ENCODE measurements at regions not wholly inside any gene's neighbourhood (a gene's known extent, or its start where the extent isn't known, plus 50 kb on each side); places are given as distances from the start of the nearest gene placed in this dataset.
"Not testable (repeated sequence)": the region's sequence is repeated elsewhere in the genome, so short reads cannot be mapped to it uniquely, and the experiment has no call there.

GRCh38 chr9:75471549-75472114 lies 383.3 kb downstream of the OSTF1 start:
- no peak overlapping the region for H3K27ac Mint-ChIP-seq
- H3K4me3 Mint-ChIP-seq, result no peak overlapping the region
- no peaks in the 10 kb centered on the region for H3K9me3 Mint-ChIP-seq
- no peak for DNase-seq
- no peaks in the 10 kb centered on the region for H3K27me3 Mint-ChIP-seq
- CTCF ChIA-PET, result interaction anchor here (0.6 kb wide), 1 partner anchor 830 kb away, joined by 3 read pairs; no protein-coding TSS in a partner anchor
- H3K36me3 Mint-ChIP-seq, result no peaks in the 10 kb centered on the region
- no peaks in the 10 kb centered on the region for H3K4me1 Mint-ChIP-seq

DNA sequence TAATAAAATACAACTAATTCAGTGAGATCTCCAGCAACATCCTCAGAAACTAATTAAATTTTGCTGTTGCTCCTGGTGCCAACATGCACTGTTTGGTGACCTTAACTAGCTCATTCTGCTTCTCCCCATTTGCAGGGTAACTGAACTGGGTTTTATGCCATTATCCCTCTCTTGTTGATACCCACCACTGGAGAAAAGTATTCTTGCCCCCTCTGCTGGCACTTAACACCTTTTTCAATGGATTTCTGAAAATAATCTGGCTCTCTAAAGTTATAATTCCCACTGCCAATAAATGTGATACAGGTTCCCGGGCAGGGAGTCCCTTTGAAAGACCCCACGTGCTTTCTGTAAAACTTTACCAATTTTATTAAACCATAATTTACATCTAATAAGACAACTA lies 394.3 kb downstream of the OSTF1 start:
- CTCF ChIA-PET, result no interaction called here
- Mint-ChIP-seq H3K9me3 (no peaks in the 10 kb centered on the region), H3K27ac (no peak overlapping the region), H3K36me3 (no peaks in the 10 kb centered on the region), H3K4me1 (no peaks in the 10 kb centered on the region), H3K4me3 (no peak overlapping the region), H3K27me3 (no peaks in the 10 kb centered on the region)
- no peak for DNase-seq

- no peaks in the 10 kb centered on the region for H3K4me1 Mint-ChIP-seq
- H3K4me3 Mint-ChIP-seq, result no peak overlapping the region
- H3K27me3 Mint-ChIP-seq, result no peaks in the 10 kb centered on the region
- no peak for DNase-seq
- H3K27ac Mint-ChIP-seq, result no peak overlapping the region
- no peaks in the 10 kb centered on the region for H3K9me3 Mint-ChIP-seq
- CTCF ChIA-PET, result no interaction called here
- H3K36me3 Mint-ChIP-seq, result no peaks in the 10 kb centered on the region
Observed at GRCh38 chr9:75483636-75484035, 395.3 kb downstream of the OSTF1 start.

GRCh38 chr9:75487856-75488718 lies 399.8 kb downstream of the OSTF1 start:
- CTCF ChIA-PET, result no interaction called here
- no peak overlapping the region for H3K27ac Mint-ChIP-seq
- H3K27me3 Mint-ChIP-seq, result no peaks in the 10 kb centered on the region
- no peaks in the 10 kb centered on the region for H3K4me1 Mint-ChIP-seq
- no peak for DNase-seq
- H3K9me3 Mint-ChIP-seq, result no peaks in the 10 kb centered on the region
- no peaks in the 10 kb centered on the region for H3K36me3 Mint-ChIP-seq
- H3K4me3 Mint-ChIP-seq, result no peak overlapping the region

GRCh38 chr9:75488719-75489110 lies 400.4 kb downstream of the OSTF1 start:
- Mint-ChIP-seq H3K36me3 (no peaks in the 10 kb centered on the region), H3K4me1 (no peaks in the 10 kb centered on the region), H3K9me3 (no peaks in the 10 kb centered on the region), H3K4me3 (no peak overlapping the region), H3K27ac (no peak overlapping the region), H3K27me3 (no peaks in the 10 kb centered on the region)
- CTCF ChIA-PET, result no interaction called here
- DNase-seq, result no peak

DNA sequence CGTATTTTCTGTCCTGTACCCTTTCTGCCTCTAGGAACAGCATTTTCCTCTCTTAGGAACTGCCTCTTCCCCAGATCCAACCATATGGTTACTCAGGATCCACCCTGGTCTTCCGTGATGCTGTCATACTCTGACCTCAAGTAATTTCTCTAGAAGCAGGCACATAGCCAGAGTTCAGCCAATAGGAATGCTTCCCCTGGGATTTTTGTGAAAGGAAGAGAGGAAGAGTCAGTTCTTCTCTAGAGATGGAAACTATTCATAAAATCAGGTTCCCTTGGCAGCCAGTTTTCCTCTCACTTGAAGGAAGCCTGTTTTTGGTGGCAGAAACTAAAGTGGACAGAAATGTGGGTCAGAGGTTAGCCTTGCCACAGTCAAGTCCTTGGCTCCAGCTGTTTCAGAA lies 400.1 kb upstream of the PCSK5 start:
- H3K27me3 Mint-ChIP-seq, result no peaks in the 10 kb centered on the region
- H3K4me3 Mint-ChIP-seq, result no peak overlapping the region
- CTCF ChIA-PET, result no interaction called here
- no peaks in the 10 kb centered on the region for H3K36me3 Mint-ChIP-seq
- H3K27ac Mint-ChIP-seq, result no peak overlapping the region
- DNase-seq, result no peak
- H3K4me1 Mint-ChIP-seq, result no peaks in the 10 kb centered on the region
- H3K9me3 Mint-ChIP-seq, result no peaks in the 10 kb centered on the region

DNA sequence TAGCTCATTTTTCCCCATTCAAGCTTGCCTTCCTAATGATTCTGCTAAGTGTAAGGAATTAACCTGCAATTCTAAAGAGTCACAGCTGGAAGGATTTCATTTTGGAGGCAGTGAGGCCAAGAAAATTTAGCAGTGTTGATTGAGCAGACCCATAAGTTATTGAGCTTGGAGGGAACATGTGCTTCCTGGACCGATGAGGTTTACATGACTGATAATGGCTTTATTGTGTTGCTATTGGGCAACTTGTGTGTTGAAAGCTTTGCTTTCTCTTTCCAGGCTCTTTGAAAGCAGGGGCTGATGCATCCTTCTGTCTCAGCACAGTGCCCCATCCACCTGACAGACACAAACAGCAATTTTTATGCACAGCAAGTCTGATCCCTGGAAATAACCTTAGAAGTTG lies 398.9 kb upstream of the PCSK5 start:
- Mint-ChIP-seq H3K4me1 (no peaks in the 10 kb centered on the region), H3K27ac (no peak overlapping the region), H3K4me3 (no peak overlapping the region), H3K27me3 (no peaks in the 10 kb centered on the region), H3K36me3 (no peaks in the 10 kb centered on the region), H3K9me3 (no peaks in the 10 kb centered on the region)
- no peak for DNase-seq
- CTCF ChIA-PET, result interaction anchor here (0.7 kb wide), 1 partner anchor 27 kb away, joined by 3 read pairs; no protein-coding TSS in a partner anchor

- H3K4me3 Mint-ChIP-seq, result no peak overlapping the region
- no peak overlapping the region for H3K27ac Mint-ChIP-seq
- H3K9me3 Mint-ChIP-seq, result no peaks in the 10 kb centered on the region
- H3K4me1 Mint-ChIP-seq, result no peaks in the 10 kb centered on the region
- no peaks in the 10 kb centered on the region for H3K36me3 Mint-ChIP-seq
- no peaks in the 10 kb centered on the region for H3K27me3 Mint-ChIP-seq
- CTCF ChIA-PET, result no interaction called here
- no peak for DNase-seq
Observed at GRCh38 chr9:75499812-75500211, 390.7 kb upstream of the PCSK5 start.

DNA sequence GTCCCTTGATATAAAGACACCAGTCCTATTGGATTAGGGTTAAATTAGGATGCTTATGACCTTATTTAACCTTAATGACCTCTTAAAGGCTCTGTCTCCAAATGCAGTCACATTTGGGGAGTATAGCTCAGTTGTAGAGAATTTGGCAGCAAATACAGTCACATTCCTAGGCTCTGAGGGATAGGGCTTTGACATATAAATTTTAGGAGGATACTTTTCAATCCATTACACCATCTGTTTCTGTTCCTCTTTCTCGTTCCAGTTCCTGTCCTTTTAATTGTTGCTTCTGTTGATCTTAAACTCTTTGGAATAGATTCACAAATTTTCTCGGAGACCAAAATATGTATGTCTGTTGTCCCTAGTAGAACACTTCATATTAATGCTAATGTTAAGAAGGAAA lies 390.0 kb upstream of the PCSK5 start:
- DNase-seq, result no peak
- Mint-ChIP-seq H3K4me1 (no peaks in the 10 kb centered on the region), H3K36me3 (no peaks in the 10 kb centered on the region), H3K27me3 (no peaks in the 10 kb centered on the region), H3K4me3 (no peak overlapping the region), H3K9me3 (no peaks in the 10 kb centered on the region), H3K27ac (no peak overlapping the region)
- CTCF ChIA-PET, result no interaction called here

GRCh38 chr9:75500940-75501339 lies 389.5 kb upstream of the PCSK5 start:
- H3K9me3 Mint-ChIP-seq, H3K36me3 Mint-ChIP-seq, DNase-seq, H3K4me3 Mint-ChIP-seq, H3K27me3 Mint-ChIP-seq, CTCF ChIA-PET, H3K4me1 Mint-ChIP-seq, H3K27ac Mint-ChIP-seq: not testable (repeated sequence)

GRCh38 chr9:75504721-75505120 lies 385.8 kb upstream of the PCSK5 start:
- Mint-ChIP-seq H3K9me3 (no peaks in the 10 kb centered on the region), H3K36me3 (no peaks in the 10 kb centered on the region), H3K4me3 (no peak overlapping the region), H3K4me1 (no peaks in the 10 kb centered on the region), H3K27me3 (no peaks in the 10 kb centered on the region), H3K27ac (no peak overlapping the region)
- no peak for DNase-seq
- CTCF ChIA-PET, result no interaction called here

- Mint-ChIP-seq H3K4me3 (no peak overlapping the region), H3K27ac (no peak overlapping the region), H3K9me3 (no peaks in the 10 kb centered on the region), H3K4me1 (no peaks in the 10 kb centered on the region), H3K36me3 (no peaks in the 10 kb centered on the region), H3K27me3 (no peaks in the 10 kb centered on the region)
- CTCF ChIA-PET, result no interaction called here
- no peak for DNase-seq
Observed at GRCh38 chr9:75505654-75506053, 384.8 kb upstream of the PCSK5 start.

DNA sequence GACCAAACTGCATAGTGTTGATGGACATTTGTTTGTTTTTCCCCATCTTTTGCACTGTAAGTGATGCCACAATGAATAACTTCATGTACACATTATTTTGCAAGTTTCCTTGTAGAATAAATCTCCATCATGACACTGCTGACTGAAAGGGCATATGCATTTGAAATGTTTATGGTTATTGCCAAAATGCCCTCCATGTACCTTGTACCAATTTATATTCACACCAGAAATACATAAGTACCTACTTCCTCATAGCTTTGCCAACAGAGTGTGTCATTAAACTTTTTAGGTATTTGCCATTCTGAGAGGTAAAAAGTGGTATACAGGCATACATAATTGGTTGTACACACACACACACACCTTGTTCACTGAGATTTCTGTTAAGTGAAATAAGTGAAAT lies 361.0 kb upstream of the PCSK5 start:
- no peak for DNase-seq
- H3K4me3 Mint-ChIP-seq, result no peak overlapping the region
- no peaks in the 10 kb centered on the region for H3K9me3 Mint-ChIP-seq
- no peaks in the 10 kb centered on the region for H3K36me3 Mint-ChIP-seq
- no peaks in the 10 kb centered on the region for H3K27me3 Mint-ChIP-seq
- no peak overlapping the region for H3K27ac Mint-ChIP-seq
- H3K4me1 Mint-ChIP-seq, result no peaks in the 10 kb centered on the region
- CTCF ChIA-PET, result no interaction called here

DNA sequence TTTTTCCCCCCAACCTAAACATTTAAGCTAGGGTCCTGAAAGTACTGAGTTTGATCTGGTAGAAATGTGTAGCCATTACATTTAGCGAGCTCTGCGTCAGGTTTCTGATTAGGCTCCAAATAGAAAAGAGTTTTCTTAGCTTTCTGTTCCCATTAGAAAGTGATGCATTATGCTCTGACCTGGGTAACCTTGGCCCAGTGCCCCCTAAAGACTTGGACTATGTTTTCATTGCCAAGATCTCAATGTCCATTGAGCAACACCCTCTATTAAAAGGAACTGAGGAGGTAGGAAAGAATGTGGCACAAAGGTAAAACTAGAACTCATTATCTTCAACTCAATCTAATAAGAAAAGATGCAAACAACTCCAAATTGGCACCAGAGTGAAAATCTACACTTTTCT lies 358.9 kb upstream of the PCSK5 start:
- no peaks in the 10 kb centered on the region for H3K9me3 Mint-ChIP-seq
- H3K4me1 Mint-ChIP-seq, result no peaks in the 10 kb centered on the region
- no peak overlapping the region for H3K4me3 Mint-ChIP-seq
- no peaks in the 10 kb centered on the region for H3K27me3 Mint-ChIP-seq
- no peaks in the 10 kb centered on the region for H3K36me3 Mint-ChIP-seq
- CTCF ChIA-PET, result no interaction called here
- no peak for DNase-seq
- H3K27ac Mint-ChIP-seq, result no peak overlapping the region

- Mint-ChIP-seq H3K4me3 (no peak overlapping the region), H3K4me1 (no peaks in the 10 kb centered on the region), H3K36me3 (no peaks in the 10 kb centered on the region), H3K27me3 (no peaks in the 10 kb centered on the region), H3K9me3 (no peaks in the 10 kb centered on the region), H3K27ac (no peak overlapping the region)
- CTCF ChIA-PET, result no interaction called here
- no peak for DNase-seq
Observed at GRCh38 chr9:75532233-75533050, 358.0 kb upstream of the PCSK5 start.

All from activated naive CD4-positive, alpha-beta T cell treated with anti-CD3 and anti-CD28 coated beads, Interleukin-2, amount 10 ng/mL, durations not matched to agents 7 days and 5 days (primary cell).